Right atrium auricular region (tissue), 2 donors: ENCODE measurements at regions not wholly inside any gene's neighbourhood (a gene's known extent, or its start where the extent isn't known, plus 50 kb on each side); places are given as distances from the start of the nearest gene placed in this dataset.
A peak's percentile ranks its signal among the peaks of the same experiment; 100 is the strongest.

Experiments
- DNase-seq: peaks from one replicate; pipeline ENCODE4 v3.0.0-alpha.2; 2019; ENCODE audit warnings: low spot score
- H3K27ac ChIP-seq, 2 donors: fragments of 200-600 bp; sonication (generic); 1 replicate in 1 of 2; 2 replicates in 1 of 2; pipeline ENCODE4 v1.5.1; 2016 to 2019
- H3K27me3 ChIP-seq, 2 donors: fragments of 200-600 bp; sonication (generic); one replicate each; pipeline versions ENCODE4 v1.5.1 to v1.6.0; 2017 to 2019
- H3K36me3 ChIP-seq: fragments of 200-600 bp; sonication (generic); one replicate; pipeline ENCODE4 v1.5.1; 2016
- H3K4me1 ChIP-seq, 2 donors: fragments of 200-600 bp; sonication (generic); one replicate each; pipeline versions ENCODE4 v1.5.1 to v1.6.0; 2017 to 2019
- H3K4me3 ChIP-seq, 2 donors: fragments of 200-600 bp; sonication (generic); 1 replicate in 1 of 2; 2 replicates in 1 of 2; pipeline ENCODE4 v1.5.1; 2017 to 2019; ENCODE audit warnings: mild to moderate bottlenecking in 1 of 2, moderate library complexity in 1 of 2
- H3K9me3 ChIP-seq, 2 donors: fragments of 200-600 bp; sonication (generic); one replicate each; pipeline ENCODE4 v1.5.1; 2019
- CTCF ChIP-seq, 2 donors: fragments of 200-600 bp; sonication (generic); IDR thresholded peaks; one replicate each; pipeline ENCODE4 v1.5.1; 2019; ENCODE audit warnings: antibody characterized with exemption in 2 of 2

- Histone ChIP-seq H3K27ac (no peak overlapping the region), H3K36me3 (no peaks in the 10 kb centered on the region), H3K9me3 (no peaks in the 10 kb centered on the region), H3K27me3 (no peaks in the 10 kb centered on the region), H3K4me1 (no peaks in the 10 kb centered on the region), H3K4me3 (no peak overlapping the region)
- TF ChIP-seq CTCF (IDR thresholded peaks at IDR 0.05), result no peak
- DNase-seq, result no peak
Measured at GRCh38 chr9:118586978-118587377, 782.3 kb downstream of the BRINP1 start.

- H3K27ac ChIP-seq, result no peak overlapping the region
- DNase-seq, result no peak
- no peaks in the 10 kb centered on the region for H3K9me3 ChIP-seq
- H3K4me3 ChIP-seq, result no peak overlapping the region
- H3K4me1 ChIP-seq, result no peaks in the 10 kb centered on the region
- H3K36me3 ChIP-seq, result no peaks in the 10 kb centered on the region
- H3K27me3 ChIP-seq, result no peaks in the 10 kb centered on the region
- no peak for TF ChIP-seq CTCF (IDR thresholded peaks at IDR 0.05)
Measured at GRCh38 chr9:118594428-118594827, 774.8 kb downstream of the BRINP1 start.

GRCh38 chr9:118595719-118596305 is 773.4 kb downstream of the BRINP1 start:
- Histone ChIP-seq H3K27me3 (no peaks in the 10 kb centered on the region), H3K27ac (no peak overlapping the region), H3K36me3 (no peaks in the 10 kb centered on the region), H3K9me3 (no peaks in the 10 kb centered on the region), H3K4me1 (no peaks in the 10 kb centered on the region), H3K4me3 (no peak overlapping the region)
- peak in 1 of 2 donors; percentile 53 for TF ChIP-seq CTCF (IDR thresholded peaks at IDR 0.05)
- DNase-seq, result no peak

GRCh38 chr9:118596374-118597015 is 772.7 kb downstream of the BRINP1 start:
- H3K27ac ChIP-seq, result no peak overlapping the region
- no peaks in the 10 kb centered on the region for H3K9me3 ChIP-seq
- TF ChIP-seq CTCF (IDR thresholded peaks at IDR 0.05), result no peak
- H3K4me3 ChIP-seq, result no peak overlapping the region
- no peaks in the 10 kb centered on the region for H3K27me3 ChIP-seq
- H3K4me1 ChIP-seq, result no peaks in the 10 kb centered on the region
- no peaks in the 10 kb centered on the region for H3K36me3 ChIP-seq
- DNase-seq, result no peak

GRCh38 chr9:118606668-118607067 is 762.6 kb downstream of the BRINP1 start:
- Histone ChIP-seq H3K9me3 (no peaks in the 10 kb centered on the region), H3K4me1 (no peaks in the 10 kb centered on the region), H3K4me3 (no peak overlapping the region), H3K27me3 (no peaks in the 10 kb centered on the region), H3K27ac (no peak overlapping the region), H3K36me3 (no peaks in the 10 kb centered on the region)
- DNase-seq, result no peak
- TF ChIP-seq CTCF (IDR thresholded peaks at IDR 0.05), result no peak
